Prostate gland (tissue), 2 donors: ENCODE measurements at regions not wholly inside any gene's neighbourhood (a gene's known extent, or its start where the extent isn't known, plus 50 kb on each side); places are given as distances from the start of the nearest gene placed in this dataset.

ENCODE experiments used
- DNase-seq: peaks from one replicate; pipeline ENCODE4 v3.0.0-alpha.2; 2019; ENCODE audit warnings: low spot score
- H3K27ac ChIP-seq, 2 donors: fragments of 200-600 bp; sonication (generic); 2 replicates each; pipeline ENCODE4 v1.5.1; 2017 to 2019
- H3K27me3 ChIP-seq: fragments of 200-600 bp; sonication (generic); replicated peaks from 2 replicates; pipeline ENCODE4 v1.5.1; 2019; ENCODE audit not compliant: insufficient read depth
- H3K36me3 ChIP-seq, 2 donors: fragments of 200-600 bp; sonication (generic); 1 replicate in 1 of 2; 2 replicates in 1 of 2; pipeline versions ENCODE4 v1.5.1 to v1.8.1; 2017 to 2019
- H3K4me1 ChIP-seq: fragments of 200-600 bp; sonication (generic); replicated peaks from 2 replicates; pipeline ENCODE4 v1.5.1; 2019
- H3K4me3 ChIP-seq, 2 donors: fragments of 200-600 bp; sonication (generic); 2 replicates each; pipeline ENCODE4 v1.5.1; 2017 to 2019
- H3K9me3 ChIP-seq: fragments of 200-600 bp; sonication (generic); 2 replicates; pipeline ENCODE4 v1.5.1; 2017
- CTCF ChIP-seq, 4 experiments: fragments of 200-600 bp in 2 of 4; fragments of 450-650 bp in 2 of 4; sonication (generic) in 2 of 4; IDR thresholded peaks; 1 replicate in 3 of 4; 2 replicates in 1 of 4; pipeline ENCODE4 v1.5.1; 2016 to 2019; ENCODE audit warnings: antibody characterized with exemption in 4 of 4, mild to moderate bottlenecking in 2 of 4, moderate library complexity in 2 of 4
- POLR2A ChIP-seq: fragments of 450-650 bp; IDR thresholded peaks from one replicate; pipeline ENCODE4 v1.6.1; 2016; ENCODE audit warnings: antibody characterized with exemption, mild to moderate bottlenecking
- POLR2AphosphoS5 ChIP-seq: sonication (generic); formaldehyde crosslinking; IDR thresholded peaks from one replicate; pipeline ENCODE4 v1.6.1; 2017; ENCODE audit warnings: antibody characterized with exemption
- WGBS: methylation state at CpG from one replicate; pipeline ENCODE4 v1.1.5; 2018; 5-methylcytosine and 5-hydroxymethylcytosine counted together
- intact Hi-C: fragments of 100-400 bp; cut with DNase I; formaldehyde crosslinking; loops from one replicate; pipeline ENCODE4 v1.14.2; 2022

- no peak for DNase-seq
- no peaks in the 10 kb centered on the region for H3K9me3 ChIP-seq
- 84% methylated on average over 4 of the region's 4 CpGs for WGBS
- intact Hi-C loops, result no loop called here
- H3K27me3 ChIP-seq, result no peaks in the 10 kb centered on the region
- H3K4me3 ChIP-seq, result no peak overlapping the region
- H3K27ac ChIP-seq, result no peak overlapping the region
- no peak for TF ChIP-seq POLR2A
- no peak for TF ChIP-seq CTCF (IDR thresholded peaks at IDR 0.05)
- no peak for TF ChIP-seq POLR2AphosphoS5
- H3K4me1 ChIP-seq, result no peaks in the 10 kb centered on the region
- H3K36me3 ChIP-seq, result no peaks in the 10 kb centered on the region
Measured at GRCh38 chr4:106717091-106717490, 319.0 kb downstream of the DKK2 start.

GRCh38 chr4:106715825-106716224 is 320.3 kb downstream of the DKK2 start:
- TF ChIP-seq POLR2AphosphoS5, result no peak
- intact Hi-C loops, result no loop called here
- Histone ChIP-seq H3K4me1 (no peaks in the 10 kb centered on the region), H3K9me3 (no peaks in the 10 kb centered on the region), H3K36me3 (no peaks in the 10 kb centered on the region), H3K27ac (no peak overlapping the region), H3K27me3 (no peaks in the 10 kb centered on the region), H3K4me3 (no peak overlapping the region)
- DNase-seq, result no peak

GRCh38 chr4:106708464-106708816 is 327.7 kb downstream of the DKK2 start:
- H3K27ac ChIP-seq, result no peak overlapping the region
- DNase-seq, result no peak
- intact Hi-C loops, result no loop called here
- WGBS, result 61% methylated on average over 5 of the region's 5 CpGs
- no peaks in the 10 kb centered on the region for H3K36me3 ChIP-seq
- no peaks in the 10 kb centered on the region for H3K4me1 ChIP-seq
- no peak for TF ChIP-seq CTCF (IDR thresholded peaks at IDR 0.05)
- TF ChIP-seq POLR2AphosphoS5, result no peak
- TF ChIP-seq POLR2A, result no peak
- H3K9me3 ChIP-seq, result no peaks in the 10 kb centered on the region
- no peak overlapping the region for H3K4me3 ChIP-seq
- no peaks in the 10 kb centered on the region for H3K27me3 ChIP-seq

GRCh38 chr4:106707776-106708463 is 328.2 kb downstream of the DKK2 start:
- Histone ChIP-seq H3K27ac (no peak overlapping the region), H3K36me3 (no peaks in the 10 kb centered on the region), H3K4me1 (no peaks in the 10 kb centered on the region), H3K27me3 (no peaks in the 10 kb centered on the region), H3K9me3 (no peaks in the 10 kb centered on the region), H3K4me3 (no peak overlapping the region)
- 51% methylated on average over 2 of the region's 2 CpGs for WGBS
- no peak for TF ChIP-seq CTCF (IDR thresholded peaks at IDR 0.05)
- TF ChIP-seq POLR2AphosphoS5, result no peak
- no peak for TF ChIP-seq POLR2A
- intact Hi-C loops, result no loop called here
- DNase-seq, result no peak

- H3K27ac ChIP-seq, result no peak overlapping the region
- DNase-seq, result no peak
- no peak overlapping the region for H3K4me3 ChIP-seq
- H3K9me3 ChIP-seq, result no peaks in the 10 kb centered on the region
- no peaks in the 10 kb centered on the region for H3K4me1 ChIP-seq
- no peaks in the 10 kb centered on the region for H3K36me3 ChIP-seq
- 67% methylated on average over 6 of the region's 6 CpGs for WGBS
- H3K27me3 ChIP-seq, result no peaks in the 10 kb centered on the region
- intact Hi-C loops, result no loop called here
- TF ChIP-seq POLR2AphosphoS5 (no peak), CTCF (IDR thresholded peaks at IDR 0.05) (no peak), POLR2A (no peak)
Measured at GRCh38 chr4:106704253-106704870, 331.8 kb downstream of the DKK2 start.
